ENCODE measurements at regions not wholly inside any gene's neighbourhood (a gene's known extent, or its start where the extent isn't known, plus 50 kb on each side); places are given as distances from the start of the nearest gene placed in this dataset.
A peak's percentile ranks its signal among the peaks of the same experiment; 100 is the strongest.

- Mint-ChIP-seq H3K9me3 (no peaks in the 10 kb centered on the region), H3K4me1 (peaks cover 7% of the 10 kb centered on the region), H3K36me3 (no peaks in the 10 kb centered on the region), H3K4me3 (no peak overlapping the region), H3K27ac (no peak overlapping the region)
- ATAC-seq: no peak
- DNase-seq (ENCODE audit: low spot score in 2 of 2): no peak
Observed at GRCh38 chr3:182711853-182712252, 81.5 kb upstream of the ATP11B start.

- no peak for ATAC-seq
- Mint-ChIP-seq H3K4me3 (no peak overlapping the region), H3K9me3 (no peaks in the 10 kb centered on the region), H3K27ac (no peak overlapping the region), H3K36me3 (no peaks in the 10 kb centered on the region), H3K4me1 (peaks cover 7% of the 10 kb centered on the region)
- no peak for DNase-seq (ENCODE audit: low spot score in 2 of 2)
Observed at GRCh38 chr3:182713111-182713510, 80.2 kb upstream of the ATP11B start.

GRCh38 chr3:182713743-182714517 lies 79.4 kb upstream of the ATP11B start:
- Mint-ChIP-seq H3K4me3 (no peak overlapping the region), H3K4me1 (peaks cover 7% of the 10 kb centered on the region), H3K36me3 (no peaks in the 10 kb centered on the region), H3K27ac (no peak overlapping the region), H3K9me3 (no peaks in the 10 kb centered on the region)
- peak; percentile 47 for ATAC-seq
- DNase-seq (ENCODE audit: low spot score in 2 of 2): no peak

DNA sequence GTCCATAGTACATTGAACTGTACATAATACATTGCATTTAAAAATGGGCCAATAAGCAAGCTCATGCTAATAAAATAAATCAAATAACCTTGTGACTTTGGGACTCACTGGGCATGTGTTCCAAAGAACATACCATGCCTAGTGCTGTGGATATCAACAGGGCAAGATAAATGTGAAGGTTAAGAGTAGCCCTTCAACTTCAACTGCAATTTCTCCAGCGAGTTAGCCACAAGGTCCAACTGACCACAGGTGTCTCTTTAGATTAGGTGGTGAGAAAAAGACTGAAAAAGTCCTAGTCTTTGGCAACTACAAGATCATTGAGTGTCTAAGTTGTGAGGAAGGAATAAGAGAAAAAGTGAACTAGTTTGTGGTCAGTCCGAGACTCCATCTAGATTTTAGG lies 78.3 kb upstream of the ATP11B start:
- Mint-ChIP-seq H3K9me3 (no peaks in the 10 kb centered on the region), H3K4me3 (no peak overlapping the region), H3K36me3 (no peaks in the 10 kb centered on the region), H3K4me1 (peaks cover 7% of the 10 kb centered on the region), H3K27ac (no peak overlapping the region)
- DNase-seq (ENCODE audit: low spot score in 2 of 2) (no peak), ATAC-seq (no peak)

DNA sequence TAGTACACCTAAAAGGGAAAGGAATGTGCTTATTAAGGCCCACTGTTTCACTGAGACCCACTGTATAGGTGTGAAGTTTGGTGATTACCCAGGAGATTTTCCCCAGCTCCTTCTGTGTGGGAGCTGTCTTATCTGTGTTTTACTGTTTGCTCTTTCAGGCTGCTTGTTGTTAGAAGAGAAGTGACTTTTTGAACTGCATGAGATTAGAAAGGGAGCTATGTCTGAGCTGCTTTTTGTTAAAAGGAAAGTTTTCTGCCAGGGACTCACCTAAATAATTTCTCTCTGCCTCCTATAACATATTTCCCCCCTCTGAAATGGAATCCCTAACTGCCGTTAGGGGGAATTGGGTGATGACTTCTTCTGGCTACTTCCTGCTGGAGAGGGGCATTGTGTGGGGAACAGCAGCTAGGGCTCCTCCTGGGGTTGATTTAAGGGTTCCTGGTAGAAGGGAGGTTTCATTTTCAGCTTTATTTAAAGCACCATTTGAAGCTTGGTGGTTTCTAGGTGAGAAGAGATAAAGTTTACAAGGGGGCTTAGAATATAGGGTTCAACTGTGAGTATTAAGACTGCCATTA lies 77.1 kb upstream of the ATP11B start:
- DNase-seq (ENCODE audit: low spot score in 2 of 2) (no peak), ATAC-seq (no peak)
- H3K27ac Mint-ChIP-seq: peak overlapping the region; percentile 77
- no peaks in the 10 kb centered on the region for H3K36me3 Mint-ChIP-seq
- H3K9me3 Mint-ChIP-seq: no peaks in the 10 kb centered on the region
- no peak overlapping the region for H3K4me3 Mint-ChIP-seq
- peaks cover 7% of the 10 kb centered on the region for H3K4me1 Mint-ChIP-seq

DNA sequence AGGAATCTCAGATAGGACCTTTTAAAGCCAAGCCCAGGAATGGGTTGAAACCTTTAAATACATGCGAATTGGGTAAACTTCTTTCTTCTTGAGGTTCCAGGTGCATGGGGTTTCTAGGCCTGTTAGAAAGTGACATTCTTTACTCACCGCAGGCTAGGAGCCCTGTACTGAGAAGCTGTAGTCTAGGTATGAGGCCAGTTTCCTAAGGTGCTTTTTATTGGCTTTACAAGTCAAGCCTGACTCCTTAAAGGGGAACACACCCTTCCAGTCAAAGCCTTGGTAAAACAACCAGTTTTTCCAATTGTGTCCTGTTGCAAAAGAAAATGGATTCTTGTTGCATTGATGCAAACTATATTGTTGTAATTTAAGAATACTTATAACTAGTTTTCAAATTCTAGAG lies 76.1 kb upstream of the ATP11B start:
- Mint-ChIP-seq H3K4me1 (peaks cover 7% of the 10 kb centered on the region), H3K36me3 (no peaks in the 10 kb centered on the region), H3K27ac (no peak overlapping the region), H3K4me3 (no peak overlapping the region), H3K9me3 (no peaks in the 10 kb centered on the region)
- DNase-seq (ENCODE audit: low spot score in 2 of 2) (no peak), ATAC-seq (no peak)

GRCh38 chr3:182722907-182723306 lies 70.4 kb upstream of the ATP11B start:
- Mint-ChIP-seq H3K27ac (no peak overlapping the region), H3K36me3 (no peaks in the 10 kb centered on the region)

GRCh38 chr3:182723596-182723995 lies 69.7 kb upstream of the ATP11B start:
- Mint-ChIP-seq H3K4me3 (no peak overlapping the region), H3K27ac (no peak overlapping the region), H3K4me1 (no peaks in the 10 kb centered on the region), H3K36me3 (no peaks in the 10 kb centered on the region), H3K9me3 (no peaks in the 10 kb centered on the region)
- ATAC-seq (no peak), DNase-seq (ENCODE audit: low spot score in 2 of 2) (no peak)

More at GRCh38 chr3:182722907-182723306, 70.4 kb upstream of the ATP11B start:
- Mint-ChIP-seq H3K9me3 (no peaks in the 10 kb centered on the region), H3K4me1 (no peaks in the 10 kb centered on the region), H3K4me3 (no peak overlapping the region)
- ATAC-seq: no peak
- no peak for DNase-seq (ENCODE audit: low spot score in 2 of 2)

- no peaks in the 10 kb centered on the region for H3K9me3 Mint-ChIP-seq
- peaks cover 9% of the 10 kb centered on the region for H3K4me1 Mint-ChIP-seq
- no peaks in the 10 kb centered on the region for H3K36me3 Mint-ChIP-seq
- H3K4me3 Mint-ChIP-seq: no peak overlapping the region
- DNase-seq (ENCODE audit: low spot score in 2 of 2): no peak
- ATAC-seq: no peak
- no peak overlapping the region for H3K27ac Mint-ChIP-seq
Observed at GRCh38 chr3:182725372-182726251, 67.7 kb upstream of the ATP11B start.

DNA sequence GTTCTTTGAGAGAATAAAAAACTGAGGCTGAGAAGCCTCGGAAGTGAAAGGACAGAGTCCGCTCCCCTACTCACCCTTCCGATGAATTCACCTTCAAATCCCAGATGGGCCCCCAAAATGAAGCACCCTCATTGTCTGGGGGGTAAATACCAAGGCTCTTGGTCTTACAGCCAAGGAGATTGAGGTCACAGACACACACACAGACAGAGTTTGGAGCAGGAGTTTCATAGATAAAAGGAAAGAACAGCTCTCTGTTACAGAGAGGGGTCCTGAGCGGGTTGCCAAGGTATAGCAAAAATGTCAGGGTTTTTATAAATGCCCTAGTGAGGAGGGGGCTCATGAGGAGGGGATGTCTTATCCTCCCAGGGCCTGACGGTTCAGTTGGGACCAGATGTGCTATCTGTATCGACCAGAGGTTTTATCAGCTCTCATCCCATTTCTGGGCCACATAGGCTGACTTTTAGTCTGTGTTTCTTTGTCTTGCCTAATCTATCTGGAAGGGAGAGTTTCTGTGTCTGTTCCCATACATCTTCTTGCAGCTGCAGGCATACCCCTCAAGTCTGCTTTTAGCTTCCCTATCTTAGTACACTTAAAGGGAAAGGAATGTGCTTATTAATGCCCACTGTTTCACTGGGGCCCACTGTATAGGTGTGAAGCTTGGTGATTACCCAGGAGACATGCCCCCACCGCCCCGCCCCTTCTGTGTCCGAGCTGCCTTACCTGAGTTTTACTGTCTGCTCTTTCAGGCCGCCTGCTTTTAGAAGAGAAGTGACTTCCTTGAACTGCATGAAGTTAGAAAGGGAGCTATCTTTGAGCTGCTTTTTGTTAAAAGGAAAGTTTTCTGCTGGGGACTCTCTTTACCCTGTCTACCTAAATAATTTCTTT lies 66.8 kb upstream of the ATP11B start:
- H3K9me3 Mint-ChIP-seq: no peaks in the 10 kb centered on the region
- DNase-seq (ENCODE audit: low spot score in 2 of 2): no peak
- no peaks in the 10 kb centered on the region for H3K36me3 Mint-ChIP-seq
- peaks cover 10% of the 10 kb centered on the region for H3K4me1 Mint-ChIP-seq
- no peak overlapping the region for H3K27ac Mint-ChIP-seq
- ATAC-seq: no peak
- no peak overlapping the region for H3K4me3 Mint-ChIP-seq

DNA sequence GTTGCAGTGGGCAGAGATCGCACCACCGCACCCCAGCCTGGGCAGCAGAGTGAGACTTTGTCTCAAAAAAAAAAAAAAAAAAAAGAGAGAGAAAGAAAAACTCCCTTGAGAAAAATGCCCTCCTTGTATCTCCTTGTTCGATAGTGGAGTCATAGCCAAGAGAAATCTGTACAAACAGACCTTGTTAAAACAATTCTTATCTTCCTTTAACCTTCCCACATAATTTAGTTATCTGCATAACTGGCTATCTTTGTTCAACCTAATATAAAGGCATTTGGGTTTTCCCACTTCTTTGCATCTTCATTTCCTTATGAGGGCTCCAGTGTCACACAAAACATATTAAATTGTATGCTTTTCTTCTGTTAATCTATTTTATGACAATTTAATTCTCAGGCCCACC lies 65.1 kb upstream of the ATP11B start:
- no peak for ATAC-seq
- no peak for DNase-seq (ENCODE audit: low spot score in 2 of 2)

GRCh38 chr3:182729903-182730674 lies 63.2 kb upstream of the ATP11B start:
- H3K4me3 Mint-ChIP-seq: peak overlapping the region; percentile 11
- ATAC-seq (peak; percentile 71), DNase-seq (ENCODE audit: low spot score in 2 of 2) (no peak)
- no peak overlapping the region for H3K27ac Mint-ChIP-seq
- no peaks in the 10 kb centered on the region for H3K36me3 Mint-ChIP-seq
- H3K9me3 Mint-ChIP-seq: no peaks in the 10 kb centered on the region
- peaks cover 10% of the 10 kb centered on the region for H3K4me1 Mint-ChIP-seq

More for the DNA sequence above, 65.1 kb upstream of the ATP11B start:
- Mint-ChIP-seq H3K4me1 (peaks cover 10% of the 10 kb centered on the region), H3K9me3 (no peaks in the 10 kb centered on the region), H3K4me3 (no peak overlapping the region), H3K36me3 (no peaks in the 10 kb centered on the region), H3K27ac (no peak overlapping the region)

DNA sequence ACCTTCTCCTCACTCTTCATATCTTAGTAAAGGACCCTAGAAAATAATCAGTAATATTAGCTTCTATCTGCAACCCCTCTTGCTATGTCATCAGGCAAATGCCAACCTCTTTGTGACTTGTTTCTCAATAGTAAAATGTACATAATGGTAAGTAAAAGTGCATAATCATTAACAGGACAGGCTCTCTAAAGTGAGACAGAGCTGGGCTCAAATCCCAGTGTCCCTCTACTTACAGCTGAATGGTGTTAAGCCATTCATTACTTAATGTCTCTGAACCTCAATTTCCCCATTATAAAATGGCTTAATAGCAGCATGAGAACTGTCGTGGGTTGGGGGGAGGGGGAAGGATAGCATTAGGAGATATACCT lies 62.6 kb upstream of the ATP11B start:
- H3K9me3 Mint-ChIP-seq: no peaks in the 10 kb centered on the region
- H3K36me3 Mint-ChIP-seq: no peaks in the 10 kb centered on the region
- H3K27ac Mint-ChIP-seq: no peak overlapping the region
- DNase-seq (ENCODE audit: low spot score in 2 of 2) (no peak), ATAC-seq (no peak)
- peak overlapping the region; percentile 11 for H3K4me3 Mint-ChIP-seq
- H3K4me1 Mint-ChIP-seq: peaks cover 10% of the 10 kb centered on the region

GRCh38 chr3:182731764-182732163 lies 61.5 kb upstream of the ATP11B start:
- Mint-ChIP-seq H3K4me3 (no peak overlapping the region), H3K4me1 (peaks cover 10% of the 10 kb centered on the region), H3K9me3 (no peaks in the 10 kb centered on the region), H3K36me3 (no peaks in the 10 kb centered on the region), H3K27ac (no peak overlapping the region)
- ATAC-seq: no peak
- no peak for DNase-seq (ENCODE audit: low spot score in 2 of 2)
